HFFc6 (cell line): ENCODE measurements at regions not wholly inside any gene's neighbourhood (a gene's known extent, or its start where the extent isn't known, plus 50 kb on each side); places are given as distances from the start of the nearest gene placed in this dataset.

ENCODE experiments used
- DNase-seq: peaks from one replicate; pipeline ENCODE4 v3.0.0-alpha.2; 2018
- H3K27ac Mint-ChIP-seq: 2 replicates; pipeline ENCODE4 v1.8.0; 2020; ENCODE audit warnings: mild to moderate bottlenecking, mixed read lengths
- H3K27me3 Mint-ChIP-seq: 2 replicates; pipeline ENCODE4 v1.8.0; 2021; ENCODE audit warnings: mild to moderate bottlenecking, moderate library complexity, mixed read lengths; ENCODE audit not compliant: insufficient read depth
- H3K36me3 Mint-ChIP-seq: 2 replicates; pipeline ENCODE4 v1.8.0; 2021; ENCODE audit warnings: low read depth, mixed read lengths
- H3K4me1 Mint-ChIP-seq: 2 replicates; pipeline ENCODE4 v1.8.0; 2020; ENCODE audit warnings: low read depth, mixed read lengths
- H3K4me3 Mint-ChIP-seq: 2 replicates; pipeline ENCODE4 v1.8.0; 2020; ENCODE audit warnings: mild to moderate bottlenecking, moderate library complexity, mixed read lengths
- H3K9me3 Mint-ChIP-seq: 2 replicates; pipeline ENCODE4 v1.8.0; 2020; ENCODE audit warnings: mild to moderate bottlenecking, mixed read lengths
- TF ChIP-seq, protein P1 (sequence below): fragments of 200-600 bp; sonication (generic); IDR thresholded peaks from 2 replicates; pipeline ENCODE4 v1.5.0; 2021; ENCODE audit warnings: antibody characterized with exemption, mild to moderate bottlenecking

GRCh38 chr13:57932061-57932460 is 300.5 kb downstream of the PCDH17 start:
- Mint-ChIP-seq H3K27ac (no peak overlapping the region), H3K27me3 (no peaks in the 10 kb centered on the region), H3K4me1 (no peaks in the 10 kb centered on the region), H3K4me3 (no peak overlapping the region), H3K9me3 (peaks cover 25% of the 10 kb centered on the region), H3K36me3 (no peaks in the 10 kb centered on the region)
- TF ChIP-seq, protein P1, sequence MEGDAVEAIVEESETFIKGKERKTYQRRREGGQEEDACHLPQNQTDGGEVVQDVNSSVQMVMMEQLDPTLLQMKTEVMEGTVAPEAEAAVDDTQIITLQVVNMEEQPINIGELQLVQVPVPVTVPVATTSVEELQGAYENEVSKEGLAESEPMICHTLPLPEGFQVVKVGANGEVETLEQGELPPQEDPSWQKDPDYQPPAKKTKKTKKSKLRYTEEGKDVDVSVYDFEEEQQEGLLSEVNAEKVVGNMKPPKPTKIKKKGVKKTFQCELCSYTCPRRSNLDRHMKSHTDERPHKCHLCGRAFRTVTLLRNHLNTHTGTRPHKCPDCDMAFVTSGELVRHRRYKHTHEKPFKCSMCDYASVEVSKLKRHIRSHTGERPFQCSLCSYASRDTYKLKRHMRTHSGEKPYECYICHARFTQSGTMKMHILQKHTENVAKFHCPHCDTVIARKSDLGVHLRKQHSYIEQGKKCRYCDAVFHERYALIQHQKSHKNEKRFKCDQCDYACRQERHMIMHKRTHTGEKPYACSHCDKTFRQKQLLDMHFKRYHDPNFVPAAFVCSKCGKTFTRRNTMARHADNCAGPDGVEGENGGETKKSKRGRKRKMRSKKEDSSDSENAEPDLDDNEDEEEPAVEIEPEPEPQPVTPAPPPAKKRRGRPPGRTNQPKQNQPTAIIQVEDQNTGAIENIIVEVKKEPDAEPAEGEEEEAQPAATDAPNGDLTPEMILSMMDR: no peak
- no peak for DNase-seq

DNA sequence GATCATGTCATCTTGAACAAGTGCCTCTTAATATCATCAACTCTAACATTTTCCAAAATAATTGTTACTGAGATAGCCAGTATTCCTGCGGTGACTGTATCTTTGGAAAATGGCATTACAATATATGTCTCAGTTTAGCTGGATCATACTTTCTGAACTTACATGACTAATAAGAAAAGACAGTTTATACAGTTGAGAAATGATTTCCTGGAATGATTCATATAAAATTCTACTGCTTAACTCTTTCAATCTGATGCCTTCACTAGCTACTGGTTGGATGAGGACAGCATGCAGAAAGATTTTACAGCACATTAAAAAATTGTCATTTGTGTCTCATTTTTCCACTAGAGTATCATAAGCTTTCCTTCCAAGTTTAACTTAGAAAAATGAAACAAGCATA is 302.1 kb downstream of the PCDH17 start:
- H3K4me3 Mint-ChIP-seq: no peak overlapping the region
- no peaks in the 10 kb centered on the region for H3K27me3 Mint-ChIP-seq
- peaks cover 28% of the 10 kb centered on the region for H3K9me3 Mint-ChIP-seq
- H3K27ac Mint-ChIP-seq: no peak overlapping the region
- H3K36me3 Mint-ChIP-seq: no peaks in the 10 kb centered on the region
- H3K4me1 Mint-ChIP-seq: no peaks in the 10 kb centered on the region
- DNase-seq: no peak
- TF ChIP-seq, protein P1: no peak

DNA sequence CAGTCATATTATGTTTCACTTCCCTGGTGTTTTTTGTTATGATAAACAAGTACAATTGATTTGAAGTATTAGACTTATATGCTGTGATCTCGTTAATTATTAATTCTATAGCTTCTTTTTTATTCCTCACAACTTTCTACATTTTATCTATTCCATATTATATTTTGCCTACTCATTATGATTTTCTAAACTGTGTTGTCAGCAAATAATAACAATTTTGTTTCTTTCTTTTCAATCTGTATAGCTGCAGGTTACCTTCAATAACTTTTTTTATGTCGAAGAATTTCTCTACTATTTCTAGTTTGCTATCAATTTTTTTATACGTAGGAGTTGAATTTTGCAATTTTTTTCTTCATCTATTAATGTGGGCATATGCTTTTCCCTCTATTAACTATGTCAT is 304.4 kb downstream of the PCDH17 start:
- H3K4me3 Mint-ChIP-seq: no peak overlapping the region
- H3K27ac Mint-ChIP-seq: no peak overlapping the region
- TF ChIP-seq, protein P1: no peak
- no peaks in the 10 kb centered on the region for H3K27me3 Mint-ChIP-seq
- H3K36me3 Mint-ChIP-seq: no peaks in the 10 kb centered on the region
- H3K9me3 Mint-ChIP-seq: peaks cover 21% of the 10 kb centered on the region
- DNase-seq: no peak
- H3K4me1 Mint-ChIP-seq: no peaks in the 10 kb centered on the region

DNA sequence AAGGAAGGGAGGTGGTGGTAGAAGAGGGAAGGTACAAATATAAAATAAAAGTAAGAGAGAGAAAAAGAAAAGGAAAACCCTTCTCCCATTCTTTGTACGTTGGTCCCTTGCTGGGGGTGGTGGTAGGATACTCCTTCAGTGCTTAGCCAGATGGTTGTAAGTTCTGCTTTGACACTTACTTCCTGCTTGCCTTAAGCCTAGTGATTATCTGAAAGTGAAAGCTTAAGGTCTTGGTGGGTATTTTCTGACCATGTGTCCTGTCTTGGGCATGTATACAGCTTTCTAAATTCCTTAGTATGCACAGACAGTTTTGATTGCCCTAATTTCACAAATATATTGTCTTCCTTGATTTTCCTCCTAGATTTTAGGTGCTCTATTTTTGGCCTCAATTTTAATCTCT is 314.8 kb downstream of the PCDH17 start:
- DNase-seq: no peak

GRCh38 chr13:57948884-57949283 is 317.3 kb downstream of the PCDH17 start:
- Mint-ChIP-seq H3K9me3 (peaks cover 32% of the 10 kb centered on the region), H3K4me1 (no peaks in the 10 kb centered on the region), H3K27me3 (no peaks in the 10 kb centered on the region), H3K36me3 (no peaks in the 10 kb centered on the region), H3K27ac (no peak overlapping the region), H3K4me3 (no peak overlapping the region)
- DNase-seq: no peak
- TF ChIP-seq, protein P1: no peak

More for the DNA sequence above, 314.8 kb downstream of the PCDH17 start:
- H3K4me1 Mint-ChIP-seq: no peaks in the 10 kb centered on the region
- no peaks in the 10 kb centered on the region for H3K27me3 Mint-ChIP-seq
- no peak overlapping the region for H3K4me3 Mint-ChIP-seq
- TF ChIP-seq, protein P1: no peak
- H3K27ac Mint-ChIP-seq: no peak overlapping the region
- peaks cover 17% of the 10 kb centered on the region for H3K9me3 Mint-ChIP-seq
- no peaks in the 10 kb centered on the region for H3K36me3 Mint-ChIP-seq

GRCh38 chr13:57969951-57970350 is 338.4 kb downstream of the PCDH17 start:
- Mint-ChIP-seq H3K27ac (no peak overlapping the region), H3K36me3 (peaks cover 6% of the 10 kb centered on the region; the same call in 1 of the 2 replicates), H3K9me3 (peaks cover 67% of the 10 kb centered on the region), H3K4me1 (no peaks in the 10 kb centered on the region), H3K27me3 (no peaks in the 10 kb centered on the region; the same call in 1 of the 2 replicates), H3K4me3 (no peak overlapping the region)
- TF ChIP-seq, protein P1: no peak
- no peak for DNase-seq
